WTC11 (cell line): ENCODE measurements at regions not wholly inside any gene's neighbourhood (a gene's known extent, or its start where the extent isn't known, plus 50 kb on each side); places are given as distances from the start of the nearest gene placed in this dataset.

Experiments used
- ATAC-seq: fragments of 200-7000 bp; cut with Tn5 transposase; 2 replicates; pipeline ENCODE4 v1.10.0; 2021; ENCODE audit warnings: mild to moderate bottlenecking, moderate library complexity
- CTCF ChIA-PET: fragments of 300-600 bp; sonication (Branson Sonifier 250); formaldehyde crosslinking; loops from one replicate; lab custom pipeline; 2021; ENCODE audit warnings: antibody characterized with exemption; lab: Charles Lee
- POLR2A ChIA-PET: fragments of 350-600 bp; sonication (Branson Sonifier 250); formaldehyde crosslinking; loops from one replicate; lab custom pipeline; 2021; ENCODE audit warnings: antibody characterized with exemption; lab: Charles Lee
- DNase-seq: peaks from one replicate; pipeline ENCODE4 v3.0.0; 2021; ENCODE audit warnings: low spot score
- H3K27ac Mint-ChIP-seq: 2 replicates; pipeline ENCODE4 v1.8.0; 2021; ENCODE audit warnings: mixed read lengths
- H3K27me3 Mint-ChIP-seq: 2 replicates; pipeline ENCODE4 v1.8.0; 2021; ENCODE audit warnings: low read depth, mild to moderate bottlenecking, moderate library complexity, mixed read lengths
- H3K36me3 Mint-ChIP-seq: 2 replicates; pipeline ENCODE4 v1.8.0; 2021; ENCODE audit warnings: mixed read lengths
- H3K4me1 Mint-ChIP-seq: 2 replicates; pipeline ENCODE4 v1.8.0; 2022; ENCODE audit warnings: mixed read lengths
- H3K4me3 Mint-ChIP-seq: 2 replicates; pipeline ENCODE4 v1.8.0; 2021; ENCODE audit warnings: mild to moderate bottlenecking, moderate library complexity, mixed read lengths
- H3K9me3 Mint-ChIP-seq: 2 replicates; pipeline ENCODE4 v1.8.0; 2021; ENCODE audit warnings: mixed read lengths
- CREM ChIP-seq: sonication (generic); formaldehyde crosslinking; IDR thresholded peaks from 2 replicates; pipeline ENCODE4 v1.8.1; 2022; ENCODE audit warnings: mild to moderate bottlenecking, missing genetic modification reagents, moderate library complexity
- ESRRA ChIP-seq: sonication (generic); formaldehyde crosslinking; IDR thresholded peaks from 2 replicates; pipeline ENCODE4 v1.8.1; 2022; ENCODE audit warnings: mild to moderate bottlenecking, missing genetic modification reagents, borderline replicate concordance
- KAT7 ChIP-seq: sonication (generic); formaldehyde crosslinking; IDR thresholded peaks from 2 replicates; pipeline ENCODE4 v1.8.1; 2023; ENCODE audit warnings: missing genetic modification reagents, mild to moderate bottlenecking, borderline replicate concordance
- MXD4 ChIP-seq: fragments of 250-450 bp; sonication (Bioruptor Pico); IDR thresholded peaks from 2 replicates; pipeline ENCODE4 v1.8.0; 2021; ENCODE audit warnings: mild to moderate bottlenecking, moderate library complexity, borderline replicate concordance
- MYBL2 ChIP-seq: sonication (generic); formaldehyde crosslinking; IDR thresholded peaks from 2 replicates; pipeline ENCODE4 v1.8.1; 2023; ENCODE audit warnings: mild to moderate bottlenecking, moderate library complexity, missing genetic modification reagents
- NR1H2 ChIP-seq: sonication (generic); formaldehyde crosslinking; IDR thresholded peaks from 2 replicates; pipeline ENCODE4 v1.9.0; 2021; ENCODE audit warnings: mild to moderate bottlenecking, moderate library complexity, missing genetic modification reagents
- SMAD4 ChIP-seq: sonication (generic); formaldehyde crosslinking; IDR thresholded peaks from 2 replicates; pipeline ENCODE4 v1.8.0; 2022; ENCODE audit warnings: mild to moderate bottlenecking, missing genetic modification reagents
- SOX15 ChIP-seq: fragments of 250-450 bp; sonication (Bioruptor Pico); IDR thresholded peaks from 2 replicates; pipeline ENCODE4 v1.9.0; 2021; ENCODE audit warnings: mild to moderate bottlenecking
- ZNF423 ChIP-seq: fragments of 250-450 bp; sonication (Bioruptor Pico); IDR thresholded peaks from 2 replicates; pipeline ENCODE4 v2.1.2; 2022; ENCODE audit warnings: mild to moderate bottlenecking, moderate library complexity
- ZNF671 ChIP-seq: fragments of 250-450 bp; sonication (Bioruptor Pico); IDR thresholded peaks from 2 replicates; pipeline ENCODE4 v1.8.0; 2021; ENCODE audit warnings: mild to moderate bottlenecking
- TF ChIP-seq, protein P1 (sequence below): fragments of 250-450 bp; sonication (Bioruptor Pico); IDR thresholded peaks from 2 replicates; pipeline ENCODE4 v1.8.0; 2021; ENCODE audit warnings: mild to moderate bottlenecking
- TF ChIP-seq, protein P2 (sequence below): sonication (generic); formaldehyde crosslinking; IDR thresholded peaks from 2 replicates; pipeline ENCODE4 v1.8.1; 2023; ENCODE audit warnings: mild to moderate bottlenecking, missing genetic modification reagents, borderline replicate concordance
- TF ChIP-seq, protein P3 (sequence below): fragments of 250-450 bp; sonication (Bioruptor Pico); IDR thresholded peaks from 2 replicates; pipeline ENCODE4 v1.9.0; 2021; ENCODE audit warnings: mild to moderate bottlenecking
- TF ChIP-seq, protein P4 (sequence below): sonication (generic); formaldehyde crosslinking; IDR thresholded peaks from 2 replicates; pipeline ENCODE4 v1.8.1; 2022; ENCODE audit warnings: low read depth, missing genetic modification reagents, borderline replicate concordance
- TF ChIP-seq, protein P5 (sequence below): fragments of 250-450 bp; sonication (Bioruptor Pico); conservative IDR thresholded peaks from 2 replicates; pipeline ENCODE4 v1.9.0; 2021; ENCODE audit warnings: mild to moderate bottlenecking

DNA sequence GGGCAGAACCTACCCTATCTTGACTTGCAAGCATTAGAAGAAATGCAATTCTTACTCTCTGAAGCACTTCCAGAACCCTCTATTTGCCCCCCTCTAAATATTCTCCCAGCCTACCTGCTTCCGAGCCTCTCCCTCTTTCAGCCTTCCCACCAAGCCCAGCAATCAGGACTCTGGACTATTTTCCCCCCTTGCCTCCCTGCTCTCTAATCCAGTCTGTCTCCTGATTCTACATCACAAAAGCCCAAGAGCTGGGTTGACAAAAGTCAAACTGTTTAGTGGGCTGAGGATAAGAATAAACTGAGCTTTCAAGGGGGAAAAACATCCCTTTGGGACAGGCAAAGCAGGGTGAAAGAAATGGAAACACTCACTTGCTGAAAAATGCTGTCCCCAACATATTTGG lies 123.2 kb upstream of the KIF2A start:
- ATAC-seq (peak; percentile 82), DNase-seq (no peak)

DNA sequence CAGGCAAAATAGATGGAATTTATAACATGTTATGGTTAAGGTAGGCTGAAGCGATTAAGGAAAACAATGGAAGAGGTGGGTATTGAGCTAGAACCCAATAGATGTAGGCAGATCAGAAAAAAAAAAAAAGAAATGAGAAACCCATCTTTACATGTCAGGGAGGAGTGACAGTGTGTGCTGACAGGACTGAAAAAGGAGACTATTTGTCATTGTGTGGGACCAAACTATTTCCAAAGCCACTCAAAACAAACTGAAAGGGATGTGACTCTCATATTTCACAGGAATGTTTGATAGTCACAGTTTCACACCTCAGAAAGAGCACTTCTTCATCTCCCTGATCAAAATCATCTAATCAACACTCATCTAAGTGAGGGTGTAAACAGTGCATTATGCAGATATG lies 122.3 kb upstream of the KIF2A start:
- ATAC-seq, result no peak
- no peak overlapping the region for H3K27ac Mint-ChIP-seq
- H3K4me3 Mint-ChIP-seq, result no peak overlapping the region
- H3K9me3 Mint-ChIP-seq, result peaks cover 2% of the 10 kb centered on the region
- no peak for DNase-seq
- POLR2A ChIA-PET, result no interaction called here
- CTCF ChIA-PET, result no interaction called here
- H3K27me3 Mint-ChIP-seq, result no peaks in the 10 kb centered on the region
- H3K4me1 Mint-ChIP-seq, result peaks cover 12% of the 10 kb centered on the region
- no peaks in the 10 kb centered on the region for H3K36me3 Mint-ChIP-seq
- TF ChIP-seq CREM (CRISPR knock-in tag) (no peak), ESRRA (CRISPR knock-in tag) (no peak), ZNF423 (CRISPR knock-in tag) (no peak), SMAD4 (no peak), ZNF671 (CRISPR knock-in tag) (no peak), NR1H2 (CRISPR knock-in tag) (no peak)
- TF ChIP-seq, protein P1, sequence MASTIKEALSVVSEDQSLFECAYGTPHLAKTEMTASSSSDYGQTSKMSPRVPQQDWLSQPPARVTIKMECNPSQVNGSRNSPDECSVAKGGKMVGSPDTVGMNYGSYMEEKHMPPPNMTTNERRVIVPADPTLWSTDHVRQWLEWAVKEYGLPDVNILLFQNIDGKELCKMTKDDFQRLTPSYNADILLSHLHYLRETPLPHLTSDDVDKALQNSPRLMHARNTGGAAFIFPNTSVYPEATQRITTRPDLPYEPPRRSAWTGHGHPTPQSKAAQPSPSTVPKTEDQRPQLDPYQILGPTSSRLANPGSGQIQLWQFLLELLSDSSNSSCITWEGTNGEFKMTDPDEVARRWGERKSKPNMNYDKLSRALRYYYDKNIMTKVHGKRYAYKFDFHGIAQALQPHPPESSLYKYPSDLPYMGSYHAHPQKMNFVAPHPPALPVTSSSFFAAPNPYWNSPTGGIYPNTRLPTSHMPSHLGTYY (CRISPR knock-in tag), result no peak
- TF ChIP-seq, protein P2, sequence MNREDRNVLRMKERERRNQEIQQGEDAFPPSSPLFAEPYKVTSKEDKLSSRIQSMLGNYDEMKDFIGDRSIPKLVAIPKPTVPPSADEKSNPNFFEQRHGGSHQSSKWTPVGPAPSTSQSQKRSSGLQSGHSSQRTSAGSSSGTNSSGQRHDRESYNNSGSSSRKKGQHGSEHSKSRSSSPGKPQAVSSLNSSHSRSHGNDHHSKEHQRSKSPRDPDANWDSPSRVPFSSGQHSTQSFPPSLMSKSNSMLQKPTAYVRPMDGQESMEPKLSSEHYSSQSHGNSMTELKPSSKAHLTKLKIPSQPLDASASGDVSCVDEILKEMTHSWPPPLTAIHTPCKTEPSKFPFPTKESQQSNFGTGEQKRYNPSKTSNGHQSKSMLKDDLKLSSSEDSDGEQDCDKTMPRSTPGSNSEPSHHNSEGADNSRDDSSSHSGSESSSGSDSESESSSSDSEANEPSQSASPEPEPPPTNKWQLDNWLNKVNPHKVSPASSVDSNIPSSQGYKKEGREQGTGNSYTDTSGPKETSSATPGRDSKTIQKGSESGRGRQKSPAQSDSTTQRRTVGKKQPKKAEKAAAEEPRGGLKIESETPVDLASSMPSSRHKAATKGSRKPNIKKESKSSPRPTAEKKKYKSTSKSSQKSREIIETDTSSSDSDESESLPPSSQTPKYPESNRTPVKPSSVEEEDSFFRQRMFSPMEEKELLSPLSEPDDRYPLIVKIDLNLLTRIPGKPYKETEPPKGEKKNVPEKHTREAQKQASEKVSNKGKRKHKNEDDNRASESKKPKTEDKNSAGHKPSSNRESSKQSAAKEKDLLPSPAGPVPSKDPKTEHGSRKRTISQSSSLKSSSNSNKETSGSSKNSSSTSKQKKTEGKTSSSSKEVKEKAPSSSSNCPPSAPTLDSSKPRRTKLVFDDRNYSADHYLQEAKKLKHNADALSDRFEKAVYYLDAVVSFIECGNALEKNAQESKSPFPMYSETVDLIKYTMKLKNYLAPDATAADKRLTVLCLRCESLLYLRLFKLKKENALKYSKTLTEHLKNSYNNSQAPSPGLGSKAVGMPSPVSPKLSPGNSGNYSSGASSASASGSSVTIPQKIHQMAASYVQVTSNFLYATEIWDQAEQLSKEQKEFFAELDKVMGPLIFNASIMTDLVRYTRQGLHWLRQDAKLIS (CRISPR knock-in tag), result no peak
- TF ChIP-seq, protein P3, sequence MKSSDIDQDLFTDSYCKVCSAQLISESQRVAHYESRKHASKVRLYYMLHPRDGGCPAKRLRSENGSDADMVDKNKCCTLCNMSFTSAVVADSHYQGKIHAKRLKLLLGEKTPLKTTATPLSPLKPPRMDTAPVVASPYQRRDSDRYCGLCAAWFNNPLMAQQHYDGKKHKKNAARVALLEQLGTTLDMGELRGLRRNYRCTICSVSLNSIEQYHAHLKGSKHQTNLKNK (CRISPR knock-in tag), result no peak

More for the DNA sequence above, 123.2 kb upstream of the KIF2A start:
- ChIA-PET POLR2A (no interaction called here), CTCF (interaction anchor here (1.0 to 1.7 kb wide), 2 partner anchors 39 to 267 kb away, joined by 3 to 5 read pairs; no protein-coding TSS in a partner anchor)
- peaks cover 12% of the 10 kb centered on the region for H3K4me1 Mint-ChIP-seq
- H3K27me3 Mint-ChIP-seq, result peaks cover 5% of the 10 kb centered on the region; the same call in 1 of the 2 replicates
- no peak overlapping the region for H3K4me3 Mint-ChIP-seq
- TF ChIP-seq SOX15 (CRISPR knock-in tag) (no peak), KAT7 (CRISPR knock-in tag) (no peak), MXD4 (CRISPR knock-in tag) (no peak), MYBL2 (CRISPR knock-in tag) (no peak), SMAD4 (no peak)
- TF ChIP-seq, protein P4, sequence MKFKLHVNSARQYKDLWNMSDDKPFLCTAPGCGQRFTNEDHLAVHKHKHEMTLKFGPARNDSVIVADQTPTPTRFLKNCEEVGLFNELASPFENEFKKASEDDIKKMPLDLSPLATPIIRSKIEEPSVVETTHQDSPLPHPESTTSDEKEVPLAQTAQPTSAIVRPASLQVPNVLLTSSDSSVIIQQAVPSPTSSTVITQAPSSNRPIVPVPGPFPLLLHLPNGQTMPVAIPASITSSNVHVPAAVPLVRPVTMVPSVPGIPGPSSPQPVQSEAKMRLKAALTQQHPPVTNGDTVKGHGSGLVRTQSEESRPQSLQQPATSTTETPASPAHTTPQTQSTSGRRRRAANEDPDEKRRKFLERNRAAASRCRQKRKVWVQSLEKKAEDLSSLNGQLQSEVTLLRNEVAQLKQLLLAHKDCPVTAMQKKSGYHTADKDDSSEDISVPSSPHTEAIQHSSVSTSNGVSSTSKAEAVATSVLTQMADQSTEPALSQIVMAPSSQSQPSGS (CRISPR knock-in tag), result no peak
- TF ChIP-seq, protein P2 (CRISPR knock-in tag), result no peak
- TF ChIP-seq, protein P5, sequence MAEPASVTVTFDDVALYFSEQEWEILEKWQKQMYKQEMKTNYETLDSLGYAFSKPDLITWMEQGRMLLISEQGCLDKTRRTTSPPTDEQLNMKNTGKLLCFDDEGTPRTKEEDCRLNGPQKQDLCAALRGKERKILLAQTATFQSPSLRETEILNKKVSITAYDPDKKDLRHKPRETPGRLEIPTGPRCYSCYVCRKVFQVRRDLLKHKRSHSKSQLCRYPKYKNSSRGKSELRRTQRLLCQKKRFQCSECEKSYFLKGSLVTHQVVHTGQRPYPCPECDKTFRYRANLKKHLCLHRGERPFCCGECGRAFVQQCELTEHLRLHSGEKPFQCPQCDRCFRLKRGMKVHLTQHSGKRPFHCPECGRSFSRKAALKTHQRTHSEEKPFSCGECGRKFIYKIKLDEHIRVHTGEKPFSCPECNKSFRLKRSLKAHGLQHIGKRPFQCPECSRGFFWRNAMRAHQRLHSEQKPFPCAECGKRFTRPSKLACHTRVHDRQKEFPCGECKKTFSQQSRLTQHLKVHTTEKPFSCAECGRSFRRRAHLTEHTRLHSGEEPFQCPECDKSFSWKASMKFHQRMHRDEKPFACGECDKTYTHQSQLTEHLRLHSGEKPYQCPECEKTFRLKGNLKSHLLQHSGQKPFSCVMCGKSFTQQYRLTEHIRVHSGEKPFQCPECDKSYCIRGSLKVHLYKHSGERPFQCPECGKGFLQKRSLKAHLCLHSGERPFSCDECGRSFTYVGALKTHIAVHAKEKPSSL, result no peak
- no peaks in the 10 kb centered on the region for H3K36me3 Mint-ChIP-seq
- no peak overlapping the region for H3K27ac Mint-ChIP-seq
- no peaks in the 10 kb centered on the region for H3K9me3 Mint-ChIP-seq
